ENCODE measurements at regions not wholly inside any gene's neighbourhood (a gene's known extent, or its start where the extent isn't known, plus 50 kb on each side); places are given as distances from the start of the nearest gene placed in this dataset.
"Not testable (repeated sequence)": the region's sequence is repeated elsewhere in the genome, so short reads cannot be mapped to it uniquely, and the experiment has no call there.

DNA sequence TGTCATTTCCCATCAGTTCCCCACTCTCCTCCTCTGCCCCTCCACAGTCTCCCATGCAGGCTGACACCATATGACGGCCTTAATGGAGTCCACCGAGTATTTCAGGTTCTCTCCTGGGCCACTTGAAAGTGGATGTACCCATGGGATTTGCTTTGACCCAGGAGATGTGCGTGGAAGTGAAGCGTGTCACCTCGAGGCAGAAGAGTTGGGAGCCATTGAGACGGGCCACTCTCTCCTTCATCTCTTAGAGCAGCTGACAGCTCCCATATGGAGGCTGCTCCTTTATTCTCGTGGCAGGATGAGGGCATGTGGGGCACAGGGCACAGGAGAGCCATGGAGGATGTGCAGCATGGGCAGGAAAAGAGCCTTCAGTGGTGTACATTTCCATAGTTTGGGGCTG lies 144.7 kb upstream of the CRYM start:
- H3K4me3 Mint-ChIP-seq; POLR2A ChIA-PET; ATAC-seq; H3K4me1 Mint-ChIP-seq (ENCODE audit: low read depth); H3K27me3 Mint-ChIP-seq (ENCODE audit: low read depth); H3K27ac Mint-ChIP-seq; CTCF ChIA-PET; H3K36me3 Mint-ChIP-seq (ENCODE audit: low read depth); H3K9me3 Mint-ChIP-seq (ENCODE audit: insufficient read depth): not testable (repeated sequence)
- DNase-seq = peak; percentile 16

DNA sequence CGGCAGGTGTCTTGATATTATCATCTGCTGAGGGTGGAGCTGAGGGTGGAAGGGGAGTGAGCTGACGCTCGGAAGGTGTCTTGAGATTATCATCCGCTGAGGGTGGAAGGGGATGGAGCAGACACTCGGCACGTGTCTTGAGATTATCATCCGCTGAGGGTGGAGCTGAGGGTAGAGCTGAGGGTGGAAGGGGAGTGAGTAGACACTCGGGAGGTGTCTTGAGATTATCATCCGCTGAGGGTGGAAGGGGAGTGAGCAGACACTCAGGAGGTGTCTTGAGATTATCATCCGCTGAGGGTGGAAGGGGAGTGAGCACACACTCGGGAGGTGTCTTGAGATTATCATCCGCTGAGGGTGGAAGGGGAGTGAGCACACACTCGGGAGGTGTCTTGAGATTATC lies 126.6 kb upstream of the CRYM start:
- H3K27me3 Mint-ChIP-seq (ENCODE audit: low read depth); H3K27ac Mint-ChIP-seq; ATAC-seq; POLR2A ChIA-PET; H3K4me1 Mint-ChIP-seq (ENCODE audit: low read depth); DNase-seq; CTCF ChIA-PET; H3K36me3 Mint-ChIP-seq (ENCODE audit: low read depth); H3K9me3 Mint-ChIP-seq (ENCODE audit: insufficient read depth); H3K4me3 Mint-ChIP-seq: not testable (repeated sequence)

- CTCF ChIA-PET; H3K9me3 Mint-ChIP-seq (ENCODE audit: insufficient read depth); H3K27ac Mint-ChIP-seq; H3K4me1 Mint-ChIP-seq (ENCODE audit: low read depth); H3K36me3 Mint-ChIP-seq (ENCODE audit: low read depth); DNase-seq; H3K27me3 Mint-ChIP-seq (ENCODE audit: low read depth); H3K4me3 Mint-ChIP-seq; ATAC-seq; POLR2A ChIA-PET: not testable (repeated sequence)
Observed at GRCh38 chr16:21397866-21398265, 119.8 kb upstream of the CRYM start.

DNA sequence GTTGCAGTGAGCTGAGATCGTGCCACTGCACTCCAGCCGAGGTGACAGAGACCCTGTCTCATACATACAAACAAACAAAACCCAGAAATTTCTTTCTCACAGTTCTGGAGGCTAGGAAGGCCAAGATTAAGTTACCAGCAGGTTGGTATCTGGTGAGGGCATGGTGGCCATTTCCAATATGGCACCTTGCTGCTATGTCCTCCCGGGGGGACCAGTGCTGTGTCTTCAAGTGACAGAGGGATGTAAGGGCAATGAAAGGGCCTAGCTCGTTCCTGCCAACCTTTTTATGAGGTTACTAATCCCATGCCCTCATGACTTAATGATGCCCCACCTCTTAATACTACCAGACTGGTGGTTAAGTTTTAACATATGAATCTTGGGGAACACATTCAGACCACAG lies 118.5 kb upstream of the CRYM start:
- DNase-seq; H3K9me3 Mint-ChIP-seq (ENCODE audit: insufficient read depth): not testable (repeated sequence)

GRCh38 chr16:21390634-21391033 lies 112.5 kb upstream of the CRYM start:
- H3K4me3 Mint-ChIP-seq; H3K27ac Mint-ChIP-seq; CTCF ChIA-PET; POLR2A ChIA-PET; H3K27me3 Mint-ChIP-seq (ENCODE audit: low read depth); H3K36me3 Mint-ChIP-seq (ENCODE audit: low read depth); ATAC-seq; DNase-seq; H3K4me1 Mint-ChIP-seq (ENCODE audit: low read depth); H3K9me3 Mint-ChIP-seq (ENCODE audit: insufficient read depth): not testable (repeated sequence)

More for the DNA sequence above, 118.5 kb upstream of the CRYM start:
- H3K36me3 Mint-ChIP-seq (ENCODE audit: low read depth); H3K4me3 Mint-ChIP-seq; CTCF ChIA-PET; H3K27ac Mint-ChIP-seq; H3K27me3 Mint-ChIP-seq (ENCODE audit: low read depth); ATAC-seq; H3K4me1 Mint-ChIP-seq (ENCODE audit: low read depth); POLR2A ChIA-PET: not testable (repeated sequence)

GRCh38 chr16:21389860-21390259 lies 111.8 kb upstream of the CRYM start:
- POLR2A ChIA-PET; H3K9me3 Mint-ChIP-seq (ENCODE audit: insufficient read depth); H3K36me3 Mint-ChIP-seq (ENCODE audit: low read depth); CTCF ChIA-PET; H3K27ac Mint-ChIP-seq; ATAC-seq; H3K27me3 Mint-ChIP-seq (ENCODE audit: low read depth); DNase-seq; H3K4me3 Mint-ChIP-seq; H3K4me1 Mint-ChIP-seq (ENCODE audit: low read depth): not testable (repeated sequence)

DNA sequence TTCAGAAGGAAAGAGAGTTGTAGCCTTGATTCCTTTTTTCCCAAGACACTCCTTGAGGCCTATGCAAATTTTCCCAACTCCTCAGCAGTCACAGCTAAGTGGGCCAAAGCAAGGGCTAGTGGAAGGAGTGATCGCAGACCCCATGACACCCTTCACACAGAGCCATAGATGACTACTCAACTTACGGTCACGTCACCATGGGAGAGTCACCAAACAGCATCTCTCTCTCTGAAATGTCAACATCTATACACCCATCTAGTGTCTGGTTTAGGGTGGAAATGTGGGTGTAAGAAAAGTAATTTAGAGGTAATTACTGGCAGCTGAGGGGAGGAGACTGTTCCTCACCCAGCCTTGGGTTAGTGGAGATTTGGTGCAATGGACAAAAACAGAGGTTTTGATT lies 109.7 kb upstream of the CRYM start:
- H3K9me3 Mint-ChIP-seq (ENCODE audit: insufficient read depth); H3K4me3 Mint-ChIP-seq; H3K27ac Mint-ChIP-seq; POLR2A ChIA-PET; H3K4me1 Mint-ChIP-seq (ENCODE audit: low read depth); CTCF ChIA-PET; ATAC-seq; DNase-seq; H3K27me3 Mint-ChIP-seq (ENCODE audit: low read depth); H3K36me3 Mint-ChIP-seq (ENCODE audit: low read depth): not testable (repeated sequence)

DNA sequence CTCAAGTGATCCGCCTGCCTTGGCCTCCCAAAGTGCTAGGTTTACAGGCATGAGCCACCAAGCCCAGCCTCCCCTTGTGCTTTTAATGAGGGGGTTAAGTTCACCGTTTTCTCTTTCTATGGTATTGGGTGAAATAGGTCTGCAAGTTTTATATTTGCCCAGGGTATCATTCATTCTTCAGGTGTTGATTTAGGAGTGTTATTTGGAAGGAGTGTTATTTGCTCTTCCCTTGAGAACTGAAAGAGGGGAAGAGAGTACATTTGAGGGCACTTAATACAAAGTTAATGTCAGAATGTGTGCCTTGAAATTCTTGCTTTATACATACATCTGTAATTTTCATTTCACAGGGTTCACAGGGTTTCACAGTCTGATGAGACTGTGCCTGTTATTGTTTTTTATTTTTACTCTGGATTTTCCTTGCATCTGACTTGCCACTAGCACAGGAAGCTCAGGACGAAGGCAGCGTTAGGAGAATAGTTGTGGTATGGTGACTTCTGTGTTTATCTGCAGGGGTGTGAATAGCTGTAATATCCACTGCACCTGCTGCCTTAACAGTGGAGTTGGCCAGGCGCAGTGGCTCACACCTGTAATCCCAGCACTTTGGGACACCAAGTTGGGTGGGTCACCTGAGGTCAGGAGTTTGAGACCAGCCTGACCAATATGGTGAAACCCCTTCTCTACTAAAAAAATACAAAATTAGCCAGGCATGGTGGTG lies 108.3 kb upstream of the CRYM start:
- H3K4me3 Mint-ChIP-seq; H3K4me1 Mint-ChIP-seq (ENCODE audit: low read depth); H3K9me3 Mint-ChIP-seq (ENCODE audit: insufficient read depth); ATAC-seq; H3K27ac Mint-ChIP-seq; CTCF ChIA-PET; DNase-seq; POLR2A ChIA-PET; H3K27me3 Mint-ChIP-seq (ENCODE audit: low read depth); H3K36me3 Mint-ChIP-seq (ENCODE audit: low read depth): not testable (repeated sequence)

DNA sequence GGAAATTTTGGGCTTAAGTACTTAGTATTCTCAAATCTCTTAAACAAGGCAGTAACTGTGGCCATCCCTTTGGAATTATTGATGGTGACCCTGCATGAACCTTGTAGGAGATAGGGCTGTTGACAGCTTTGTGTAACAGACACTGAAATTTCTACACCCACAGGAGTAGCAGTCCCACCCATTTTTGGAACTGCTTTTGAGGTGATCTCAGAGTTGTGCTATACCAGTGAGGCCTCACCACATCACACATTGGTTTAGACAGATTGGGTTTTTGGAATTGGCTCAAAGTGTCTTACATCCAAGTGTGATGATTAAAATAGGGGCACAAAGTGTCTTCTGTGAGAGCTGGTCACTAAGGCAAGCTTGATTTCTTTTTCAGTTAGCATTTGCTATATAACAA lies 105.6 kb upstream of the CRYM start:
- DNase-seq; H3K27me3 Mint-ChIP-seq (ENCODE audit: low read depth); H3K4me3 Mint-ChIP-seq; POLR2A ChIA-PET; H3K9me3 Mint-ChIP-seq (ENCODE audit: insufficient read depth); H3K27ac Mint-ChIP-seq; CTCF ChIA-PET; H3K4me1 Mint-ChIP-seq (ENCODE audit: low read depth); H3K36me3 Mint-ChIP-seq (ENCODE audit: low read depth): not testable (repeated sequence)
- peak; percentile 39 for ATAC-seq

GRCh38 chr16:21379645-21380044 lies 101.6 kb upstream of the CRYM start:
- POLR2A ChIA-PET; CTCF ChIA-PET; H3K4me3 Mint-ChIP-seq; H3K27me3 Mint-ChIP-seq (ENCODE audit: low read depth); H3K36me3 Mint-ChIP-seq (ENCODE audit: low read depth); H3K4me1 Mint-ChIP-seq (ENCODE audit: low read depth); ATAC-seq; H3K27ac Mint-ChIP-seq; H3K9me3 Mint-ChIP-seq (ENCODE audit: insufficient read depth); DNase-seq: not testable (repeated sequence)

DNA sequence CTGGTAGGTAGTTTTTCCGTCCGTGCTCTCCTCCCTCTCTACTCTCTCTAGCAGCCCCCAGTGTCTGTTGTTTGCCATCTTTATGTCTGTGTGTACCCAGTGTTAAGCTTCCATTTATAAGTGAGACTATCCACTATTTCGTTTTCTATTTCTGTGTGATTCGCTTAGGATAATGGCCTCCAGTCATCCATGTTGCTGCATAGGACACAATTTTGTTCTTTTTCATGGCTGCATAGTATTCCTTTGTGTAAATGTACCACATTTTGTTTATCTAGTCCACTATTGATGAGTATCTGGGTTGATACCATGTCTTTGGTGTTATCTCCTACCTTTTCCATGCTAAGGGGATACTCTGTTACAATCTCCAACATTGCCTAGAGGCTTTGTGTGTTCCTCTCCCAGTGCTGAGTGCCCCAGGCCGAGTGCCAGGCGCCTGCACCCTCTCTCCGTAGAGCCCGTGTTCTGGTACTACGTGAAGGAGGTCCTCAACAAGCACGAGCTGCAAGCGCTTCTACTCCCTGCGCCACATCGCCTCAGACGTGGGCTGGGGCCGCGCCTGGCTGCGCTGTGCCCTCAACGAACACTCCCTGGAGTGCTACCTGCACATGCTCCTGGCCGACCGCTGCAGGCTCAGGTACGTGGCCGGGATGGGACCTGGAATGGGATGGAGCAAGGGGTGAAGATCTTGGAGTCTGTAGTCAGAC lies 98.3 kb upstream of the CRYM start:
- CTCF ChIA-PET; H3K4me1 Mint-ChIP-seq (ENCODE audit: low read depth); H3K27ac Mint-ChIP-seq; POLR2A ChIA-PET; DNase-seq; ATAC-seq; H3K4me3 Mint-ChIP-seq; H3K9me3 Mint-ChIP-seq (ENCODE audit: insufficient read depth); H3K36me3 Mint-ChIP-seq (ENCODE audit: low read depth); H3K27me3 Mint-ChIP-seq (ENCODE audit: low read depth): not testable (repeated sequence)

GRCh38 chr16:21375334-21375733 lies 97.2 kb upstream of the CRYM start:
- H3K27ac Mint-ChIP-seq; CTCF ChIA-PET; H3K4me3 Mint-ChIP-seq; H3K36me3 Mint-ChIP-seq (ENCODE audit: low read depth); POLR2A ChIA-PET; H3K27me3 Mint-ChIP-seq (ENCODE audit: low read depth); H3K4me1 Mint-ChIP-seq (ENCODE audit: low read depth); H3K9me3 Mint-ChIP-seq (ENCODE audit: insufficient read depth); DNase-seq; ATAC-seq: not testable (repeated sequence)

GRCh38 chr16:21373454-21373853 lies 95.4 kb upstream of the CRYM start:
- H3K27ac Mint-ChIP-seq; DNase-seq; POLR2A ChIA-PET; H3K36me3 Mint-ChIP-seq (ENCODE audit: low read depth); ATAC-seq; H3K9me3 Mint-ChIP-seq (ENCODE audit: insufficient read depth); H3K4me3 Mint-ChIP-seq; H3K27me3 Mint-ChIP-seq (ENCODE audit: low read depth); CTCF ChIA-PET; H3K4me1 Mint-ChIP-seq (ENCODE audit: low read depth): not testable (repeated sequence)
